ENCODE measurements at regions not wholly inside any gene's neighbourhood (a gene's known extent, or its start where the extent isn't known, plus 50 kb on each side); places are given as distances from the start of the nearest gene placed in this dataset.

GRCh38 chr16:73389085-73389484 is 341.2 kb upstream of the ZFHX3 start:
- TF ChIP-seq REST (IDR thresholded peaks at IDR 0.05; ENCODE audit: insufficient read depth in 1 of 2, low read depth in 2 of 2, low read length in 1 of 2): no peak
- TF ChIP-seq POLR2AphosphoS5 (IDR thresholded peaks at IDR 0.05; ENCODE audit: low read depth, low read length): no peak
- no peak for TF ChIP-seq SIN3A (IDR thresholded peaks at IDR 0.05; ENCODE audit: borderline replicate concordance, insufficient read depth, low read depth, low read length)
- TF ChIP-seq CTCF (IDR thresholded peaks at IDR 0.05): no peak
- in situ Hi-C loops (cut with HindIII; ENCODE audit: low pct_unique_long_range_greater_than_20kb, low sequenced_read_pairs): no loop called here
- ChIA-PET CTCF (no interaction called here), POLR2A (no interaction called here)
- BruUV-seq (replicated peaks): no TSS peak
- intact Hi-C loops (cut with micrococcal nuclease; ENCODE audit: unreplicated experiment): no loop called here
- no peaks in the 10 kb centered on the region for H3K4me1 ChIP-seq (ENCODE audit: control insufficient read depth, insufficient read depth, low read length)
- H3K9me3 ChIP-seq (ENCODE audit: control insufficient read depth, insufficient read depth, low read depth, low read length): no peaks in the 10 kb centered on the region
- DNase-seq (ENCODE audit: low read depth, low spot score) (no peak), ATAC-seq (no peak)
- no peaks in the 10 kb centered on the region for H3K36me3 ChIP-seq (ENCODE audit: control insufficient read depth, insufficient read depth, low read length)
- no peaks in the 10 kb centered on the region for H3K27me3 ChIP-seq (ENCODE audit: control insufficient read depth, insufficient read depth, low read length)
- no peak overlapping the region for H3K27ac ChIP-seq (ENCODE audit: low read length)
- no peak overlapping the region for H3K4me3 ChIP-seq (ENCODE audit: low read depth in 2 of 2, low read length in 2 of 2)

GRCh38 chr16:73387979-73388378 is 340.1 kb upstream of the ZFHX3 start:
- in situ Hi-C loops (cut with HindIII; ENCODE audit: low pct_unique_long_range_greater_than_20kb, low sequenced_read_pairs) (no loop called here), intact Hi-C loops (cut with micrococcal nuclease; ENCODE audit: unreplicated experiment) (no loop called here)
- POLR2A ChIA-PET: no interaction called here
- no peaks in the 10 kb centered on the region for H3K36me3 ChIP-seq (ENCODE audit: control insufficient read depth, insufficient read depth, low read length)
- no TSS peak for BruUV-seq (replicated peaks)
- no peak for ATAC-seq
- TF ChIP-seq CTCF (IDR thresholded peaks at IDR 0.05) (no peak), REST (IDR thresholded peaks at IDR 0.05; ENCODE audit: insufficient read depth in 1 of 2, low read depth in 2 of 2, low read length in 1 of 2) (no peak), SIN3A (IDR thresholded peaks at IDR 0.05; ENCODE audit: borderline replicate concordance, insufficient read depth, low read depth, low read length) (no peak), TCF7L2 (IDR thresholded peaks at IDR 0.05; ENCODE audit: low read depth, low read length) (no peak), POLR2AphosphoS5 (IDR thresholded peaks at IDR 0.05; ENCODE audit: low read depth, low read length) (no peak)
- CTCF ChIA-PET: no interaction called here
- no peaks in the 10 kb centered on the region for H3K4me1 ChIP-seq (ENCODE audit: control insufficient read depth, insufficient read depth, low read length)
- no peak overlapping the region for H3K27ac ChIP-seq (ENCODE audit: low read length)
- H3K4me3 ChIP-seq (ENCODE audit: low read depth in 2 of 2, low read length in 2 of 2): no peak overlapping the region
- no peaks in the 10 kb centered on the region for H3K9me3 ChIP-seq (ENCODE audit: control insufficient read depth, insufficient read depth, low read depth, low read length)
- DNase-seq (ENCODE audit: low read depth, low spot score): no peak
- no peaks in the 10 kb centered on the region for H3K27me3 ChIP-seq (ENCODE audit: control insufficient read depth, insufficient read depth, low read length)

Measured in Panc1 (cell line).